CD4-positive, alpha-beta T cell treated with Interleukin-4 for 4 hours (primary cell): ENCODE measurements at regions not wholly inside any gene's neighbourhood (a gene's known extent, or its start where the extent isn't known, plus 50 kb on each side); places are given as distances from the start of the nearest gene placed in this dataset.

Experiments used
- DNase-seq: peaks from one replicate; pipeline ENCODE4 v3.0.0-alpha.2; 2020

- DNase-seq: no peak
These were observed 214.6 kb upstream of the RGS18 start for GRCh38 chr1:191943684-191944083.

- no peak for DNase-seq
These were observed 204.7 kb upstream of the RGS18 start for GRCh38 chr1:191953526-191953925.

- DNase-seq: no peak
These were observed 198.4 kb upstream of the RGS18 start for GRCh38 chr1:191959856-191960255.

- DNase-seq: no peak
These were observed 195.0 kb upstream of the RGS18 start for GRCh38 chr1:191963286-191963685.

GRCh38 chr1:191963781-191964455, 194.3 kb upstream of the RGS18 start:
- DNase-seq: no peak

- DNase-seq: no peak
These were observed 189.0 kb upstream of the RGS18 start for GRCh38 chr1:191969290-191969689.

- no peak for DNase-seq
These were observed 188.1 kb upstream of the RGS18 start for GRCh38 chr1:191970116-191970515.

GRCh38 chr1:191971447-191971846, 186.8 kb upstream of the RGS18 start:
- no peak for DNase-seq

GRCh38 chr1:191974004-191974403, 184.3 kb upstream of the RGS18 start:
- no peak for DNase-seq

- no peak for DNase-seq
These were observed 180.3 kb upstream of the RGS18 start for GRCh38 chr1:191977874-191978506.

- no peak for DNase-seq
These were observed 173.4 kb upstream of the RGS18 start for GRCh38 chr1:191984856-191985255.

GRCh38 chr1:191992118-191992517, 166.1 kb upstream of the RGS18 start:
- no peak for DNase-seq

GRCh38 chr1:191993549-191993948, 164.7 kb upstream of the RGS18 start:
- no peak for DNase-seq

- no peak for DNase-seq
These were observed 156.2 kb upstream of the RGS18 start for GRCh38 chr1:192002063-192002462.

GRCh38 chr1:192003295-192004077, 154.8 kb upstream of the RGS18 start:
- no peak for DNase-seq

GRCh38 chr1:192005976-192006375, 152.3 kb upstream of the RGS18 start:
- DNase-seq: no peak

GRCh38 chr1:192008281-192008825, 149.9 kb upstream of the RGS18 start:
- no peak for DNase-seq

- DNase-seq: no peak
These were observed 147.9 kb upstream of the RGS18 start for GRCh38 chr1:192010406-192010805.

GRCh38 chr1:192011525-192011924, 146.7 kb upstream of the RGS18 start:
- DNase-seq: no peak

- DNase-seq: no peak
These were observed 135.4 kb upstream of the RGS18 start for GRCh38 chr1:192022827-192023226.

- no peak for DNase-seq
These were observed 133.4 kb upstream of the RGS18 start for GRCh38 chr1:192024881-192025280.

- DNase-seq: no peak
These were observed 119.7 kb upstream of the RGS18 start for GRCh38 chr1:192038567-192038966.

- DNase-seq: no peak
These were observed 113.1 kb upstream of the RGS18 start for GRCh38 chr1:192045131-192045530.

GRCh38 chr1:192053531-192053971, 104.7 kb upstream of the RGS18 start:
- DNase-seq: no peak
